Left hindlimb (tissue), 1 donor: ENCODE measurements at regions not wholly inside any gene's neighbourhood (a gene's known extent, or its start where the extent isn't known, plus 50 kb on each side); places are given as distances from the start of the nearest gene placed in this dataset.

ENCODE experiments used
- DNase-seq: peaks from one replicate; pipeline ENCODE4 v3.0.0-alpha.2; 2018

DNA sequence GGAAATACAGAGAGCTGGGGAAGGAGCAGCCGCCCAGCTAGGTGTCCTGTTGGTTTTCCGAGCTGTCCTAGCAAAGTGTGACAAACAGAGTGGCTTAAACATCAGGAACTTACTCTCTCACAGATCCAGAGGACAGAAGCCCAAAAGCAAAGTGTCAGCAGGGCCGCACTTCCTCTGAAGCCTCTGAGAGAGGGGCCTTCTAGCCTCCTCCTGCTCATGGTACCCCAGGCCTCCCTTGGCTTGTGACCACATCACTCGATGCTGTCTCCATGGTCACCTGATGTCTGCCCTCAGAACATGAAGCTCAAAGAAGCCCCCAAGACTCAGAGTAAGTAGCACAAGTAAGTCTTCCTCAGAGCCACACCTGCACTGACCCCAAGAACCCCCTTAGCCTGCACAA is 650.5 kb upstream of the ID2 start:
- no peak for DNase-seq

DNA sequence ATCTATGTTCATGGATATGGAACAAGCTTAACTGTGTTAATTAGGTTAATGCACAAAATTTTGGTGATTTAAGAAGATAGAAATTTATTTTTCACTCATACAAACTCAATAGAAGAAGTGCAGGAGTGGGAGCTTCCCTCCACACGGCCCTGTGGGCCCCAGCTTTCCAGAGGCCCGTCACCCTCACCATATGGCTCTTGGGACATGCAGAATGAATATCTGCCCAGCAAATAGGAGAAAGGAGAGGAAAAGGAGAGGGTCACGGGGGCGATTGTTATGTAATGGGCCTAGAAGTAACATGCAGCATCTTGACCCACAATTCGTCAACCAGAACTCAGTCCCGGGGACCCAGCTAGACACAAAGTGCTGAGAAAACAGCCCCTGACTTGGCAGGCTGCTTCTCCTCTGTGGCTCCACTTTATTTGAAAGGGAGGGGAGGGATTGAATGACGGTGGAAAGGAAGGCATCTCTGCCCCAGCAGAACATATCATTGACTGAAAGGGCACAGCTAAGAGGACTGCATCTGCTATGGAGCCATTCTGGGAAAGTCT is 648.2 kb upstream of the ID2 start:
- DNase-seq, result no peak

DNA sequence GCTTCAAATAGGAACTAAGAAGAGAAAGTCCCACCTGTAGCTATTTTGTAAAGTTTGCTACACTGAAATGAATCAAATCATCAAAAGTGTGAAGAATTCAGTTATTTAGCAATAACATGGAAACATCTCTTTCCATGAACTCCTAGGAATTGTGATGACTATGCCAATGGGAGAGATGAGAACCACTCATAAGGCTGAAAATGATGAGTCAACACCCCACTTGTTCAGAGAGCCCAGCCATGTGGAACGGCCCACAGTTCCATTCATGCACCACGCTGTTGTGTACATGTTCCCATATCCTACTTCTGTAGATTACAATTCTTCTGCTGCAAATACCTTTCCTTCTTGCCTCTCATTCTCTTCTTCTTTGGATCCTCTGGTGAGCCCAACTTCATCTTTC is 645.5 kb upstream of the ID2 start:
- no peak for DNase-seq

DNA sequence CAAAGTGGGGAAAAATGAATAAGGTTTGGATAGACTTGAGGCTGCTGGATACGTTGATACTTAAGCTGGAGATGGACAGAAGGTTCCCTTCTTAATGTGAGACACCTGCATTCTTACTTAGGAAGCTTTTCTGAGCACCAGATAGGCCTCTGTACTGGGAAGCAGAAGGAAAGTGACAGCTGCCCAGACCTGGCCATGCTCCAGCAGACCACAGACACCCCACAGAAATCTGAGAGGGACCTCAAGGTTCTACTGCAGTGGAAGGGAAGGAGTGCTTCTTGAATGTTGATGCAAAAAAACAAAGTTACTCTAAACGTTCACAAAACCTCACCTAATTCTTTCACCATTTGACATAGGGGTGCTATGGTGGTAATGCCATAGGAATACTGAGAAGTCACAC is 642.1 kb upstream of the ID2 start:
- no peak for DNase-seq

DNA sequence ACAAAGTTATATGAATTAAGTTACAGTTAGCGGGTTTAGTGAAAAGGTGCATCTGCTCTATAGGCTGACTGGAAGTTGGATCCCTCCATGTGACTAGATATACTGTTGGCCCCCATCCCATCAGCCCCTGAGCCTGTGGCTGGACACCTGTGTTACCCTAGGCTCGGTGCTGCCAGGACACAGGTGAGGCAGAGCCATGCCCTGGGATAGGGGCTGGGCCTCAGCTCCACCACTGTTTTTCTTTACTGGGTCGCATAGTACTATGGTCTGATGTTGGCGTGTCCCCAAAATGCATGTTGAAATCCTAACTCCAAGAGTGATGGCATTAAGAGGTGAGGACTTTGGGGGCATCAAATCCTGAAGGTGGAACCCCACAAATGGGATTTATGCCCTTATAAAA is 638.6 kb upstream of the ID2 start:
- DNase-seq, result no peak

DNA sequence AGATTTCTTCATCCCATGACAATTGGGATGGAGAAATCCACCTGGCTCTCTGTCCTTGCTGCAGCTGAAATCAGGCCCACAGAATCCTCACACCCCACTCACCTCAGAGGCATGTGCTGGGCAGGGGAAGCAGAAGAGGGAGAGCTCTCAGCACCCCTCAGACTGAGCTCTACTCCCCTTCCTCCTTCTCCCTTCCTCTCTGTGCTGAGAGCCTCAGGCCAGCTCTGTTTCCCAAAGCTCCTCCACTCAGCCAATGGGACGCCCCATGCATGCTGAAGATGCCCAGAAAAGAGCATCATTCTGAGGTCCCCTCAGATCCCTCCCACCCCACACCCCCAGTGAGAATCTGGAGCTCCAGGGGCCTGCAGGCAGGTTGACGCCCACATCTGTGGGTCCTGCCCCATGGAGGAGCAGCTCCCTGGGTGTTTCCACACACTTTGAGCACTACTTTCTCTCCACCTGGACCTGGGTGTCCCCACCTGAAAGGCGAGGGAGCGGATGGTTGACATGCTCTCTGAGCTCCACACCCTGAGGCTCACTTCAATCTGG is 637.7 kb upstream of the ID2 start:
- no peak for DNase-seq

DNA sequence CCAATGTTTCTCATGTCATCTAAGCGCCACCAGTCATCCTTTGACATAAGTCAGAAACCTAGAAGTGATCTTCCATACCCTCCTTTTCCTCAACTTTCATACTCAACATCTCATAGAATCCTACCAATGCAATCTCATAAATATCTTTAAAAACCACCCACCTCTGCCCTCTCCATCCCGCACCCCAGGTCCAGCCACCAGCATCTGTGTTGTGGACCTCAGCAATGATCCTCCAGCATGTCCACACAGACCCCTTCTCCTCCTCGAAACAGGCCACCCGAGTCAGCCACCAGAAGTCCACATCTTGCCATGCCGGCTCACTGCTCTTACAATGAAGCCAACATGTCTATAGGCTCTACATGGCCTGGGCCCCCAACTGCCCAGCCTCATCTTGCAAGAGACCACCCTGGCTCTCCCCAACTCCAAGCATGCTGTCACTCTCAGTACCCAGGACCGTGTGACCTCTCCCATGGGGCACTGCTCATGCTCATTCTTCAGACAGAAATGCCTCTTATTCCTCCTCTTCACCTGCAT is 636.7 kb upstream of the ID2 start:
- no peak for DNase-seq

DNA sequence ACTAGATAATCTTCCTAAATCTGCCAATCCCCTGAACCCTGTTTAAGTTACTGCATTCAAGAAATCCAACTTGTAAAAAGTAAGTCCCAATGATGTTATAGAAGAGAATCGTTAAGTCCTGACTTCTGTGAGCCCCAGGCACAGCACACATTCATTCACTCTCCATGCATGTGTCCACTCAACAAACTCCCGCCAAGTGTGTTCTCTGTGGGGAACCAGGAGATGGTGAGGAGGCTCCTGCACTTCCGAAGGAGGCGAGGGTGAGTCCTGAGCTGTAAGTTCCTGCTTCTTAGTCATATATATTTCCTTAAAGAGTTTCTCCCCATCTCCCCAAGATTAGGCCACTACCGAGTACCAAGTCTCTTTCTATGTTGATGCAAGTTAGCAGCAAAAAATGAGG is 635.0 kb upstream of the ID2 start:
- no peak for DNase-seq

DNA sequence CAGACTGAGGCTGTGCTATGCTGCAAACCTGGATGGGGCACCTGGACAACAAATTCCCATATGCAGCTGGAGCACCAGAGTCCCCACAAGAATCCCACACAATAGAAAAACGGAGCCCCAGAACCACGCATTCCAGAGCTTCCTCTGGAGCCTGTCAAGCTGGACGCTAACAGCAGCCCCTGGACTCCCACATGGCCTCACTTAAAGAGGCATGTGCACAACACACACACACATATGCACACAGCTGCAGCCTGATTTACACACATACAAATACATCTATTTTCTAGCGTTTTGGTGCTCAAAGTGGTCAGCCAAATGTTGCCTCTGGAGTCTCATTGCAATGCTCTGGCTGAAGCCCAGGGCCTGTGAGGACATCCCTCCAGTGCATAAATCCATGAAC is 632.7 kb upstream of the ID2 start:
- DNase-seq, result peak; percentile 73

DNA sequence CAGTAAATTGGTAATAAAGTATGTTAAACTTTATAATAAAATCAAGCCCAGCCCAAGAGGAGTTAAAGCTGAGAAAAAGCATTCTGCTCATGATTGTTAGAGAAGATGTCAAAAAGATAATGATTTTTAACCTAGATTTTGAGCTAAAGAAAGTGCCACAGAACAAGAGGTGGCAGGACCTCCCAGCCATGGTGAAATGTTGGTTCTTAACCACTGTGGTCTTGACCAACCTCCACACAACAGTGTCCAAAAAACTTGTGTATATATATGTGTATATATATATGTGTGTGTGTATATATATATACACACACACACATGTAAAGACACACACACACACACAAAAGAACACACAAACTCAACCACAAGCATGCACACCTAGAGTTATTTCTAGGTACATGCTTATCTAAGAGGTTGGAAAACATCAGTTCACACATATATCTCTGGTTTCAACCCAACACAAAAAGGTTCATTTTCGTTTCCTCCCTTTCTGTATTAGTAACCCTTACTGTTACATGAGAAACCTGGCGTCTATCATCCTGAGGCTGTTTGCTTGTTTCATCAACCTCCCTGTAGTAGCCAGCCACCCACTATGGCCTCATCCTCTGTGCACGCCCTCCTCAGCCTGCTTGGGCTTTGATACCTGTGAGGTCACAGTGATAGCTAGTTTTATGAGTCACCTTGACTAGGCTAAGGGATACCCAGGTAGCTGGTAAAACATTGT is 631.8 kb upstream of the ID2 start:
- no peak for DNase-seq

DNA sequence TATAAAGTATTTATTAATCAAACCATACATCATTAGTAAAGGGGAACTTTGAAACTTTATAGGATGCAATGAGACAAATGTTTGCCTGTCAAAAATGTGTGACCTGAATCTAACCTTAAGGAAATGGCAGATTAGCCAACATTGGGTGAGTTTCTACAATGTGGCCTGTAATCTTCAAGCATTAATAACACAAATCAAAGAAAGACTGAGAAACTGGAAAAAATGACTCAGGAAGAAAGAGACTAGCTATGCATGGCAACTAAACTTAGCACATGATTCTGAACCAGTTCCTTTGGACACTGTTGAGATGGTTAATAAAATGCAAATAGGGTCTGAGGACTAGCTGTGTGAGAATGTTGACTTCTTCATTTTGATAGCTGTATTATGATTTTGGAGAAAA is 628.6 kb upstream of the ID2 start:
- DNase-seq, result no peak

DNA sequence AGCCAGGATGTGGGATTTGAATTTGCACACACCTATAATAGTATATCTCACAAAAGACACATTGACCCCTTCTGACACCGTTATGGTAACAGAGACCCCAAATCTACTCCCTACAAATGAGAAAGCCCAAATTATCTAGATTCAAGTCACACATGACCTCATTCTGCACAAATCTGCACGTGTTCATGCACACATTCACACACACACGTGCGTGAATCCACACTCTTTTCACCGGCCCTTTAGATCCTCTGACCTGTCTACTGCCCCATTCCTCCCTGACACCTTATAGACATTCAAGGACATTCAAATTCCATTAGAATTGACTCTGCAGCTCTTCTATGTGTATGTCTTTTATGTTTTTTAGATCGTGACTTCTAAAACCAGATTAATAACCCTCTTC is 627.8 kb upstream of the ID2 start:
- DNase-seq, result no peak

DNA sequence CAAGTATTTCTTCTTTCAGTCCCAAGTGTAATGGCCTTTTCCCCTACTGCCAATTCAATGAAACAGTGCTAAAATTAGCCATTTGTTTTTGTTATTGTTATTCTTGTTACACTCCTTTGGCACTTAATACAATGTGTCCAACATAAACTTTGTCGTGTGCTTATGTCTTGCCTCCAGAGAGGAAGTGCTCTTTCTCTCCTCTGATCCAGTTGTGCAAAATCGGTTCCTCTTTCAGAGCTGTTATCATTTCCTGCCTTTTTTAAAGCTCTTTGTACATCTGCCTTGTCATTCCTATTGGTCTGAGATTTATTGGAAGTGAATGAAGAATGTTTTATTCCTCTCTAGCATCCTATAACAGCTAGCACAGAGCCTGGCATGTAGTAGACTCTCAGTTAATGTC is 623.2 kb upstream of the ID2 start:
- DNase-seq, result no peak

DNA sequence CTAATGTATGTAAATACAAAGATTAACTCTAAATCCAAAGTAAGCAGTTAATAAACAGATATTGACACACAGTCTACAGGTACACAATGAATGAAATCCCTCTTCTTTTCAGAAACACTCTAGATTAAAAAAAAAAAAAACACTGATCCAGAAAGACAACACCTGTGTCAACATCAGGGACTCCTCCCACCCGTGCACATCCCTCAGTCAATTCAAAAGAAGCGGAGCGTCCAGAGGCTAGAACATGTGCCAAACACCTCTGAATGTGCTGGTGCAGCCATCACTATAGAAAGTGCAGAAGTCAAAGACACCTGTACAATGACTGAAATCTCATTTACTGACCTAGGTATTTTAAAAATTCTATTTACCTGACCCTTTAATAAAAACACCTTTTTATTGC is 622.6 kb upstream of the ID2 start:
- DNase-seq, result no peak

DNA sequence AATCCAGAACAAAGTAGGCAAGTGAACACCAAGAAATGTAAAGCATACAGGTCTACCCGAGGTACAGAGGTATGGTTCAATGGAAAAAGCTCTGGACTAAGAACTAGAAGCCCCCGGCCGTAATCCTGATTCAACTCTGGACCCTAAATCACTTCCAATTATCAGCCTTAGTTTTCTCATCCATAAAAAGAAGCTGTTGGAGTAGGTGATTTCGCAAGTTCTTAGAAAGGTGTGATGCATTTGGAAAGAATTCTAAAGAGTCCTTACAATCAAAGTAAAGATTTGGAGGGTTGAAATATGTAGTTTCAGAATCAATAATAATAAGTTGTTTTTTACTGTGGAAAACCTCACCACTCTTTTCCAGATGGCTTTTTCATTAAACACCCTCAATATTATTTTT is 622.1 kb upstream of the ID2 start:
- no peak for DNase-seq

DNA sequence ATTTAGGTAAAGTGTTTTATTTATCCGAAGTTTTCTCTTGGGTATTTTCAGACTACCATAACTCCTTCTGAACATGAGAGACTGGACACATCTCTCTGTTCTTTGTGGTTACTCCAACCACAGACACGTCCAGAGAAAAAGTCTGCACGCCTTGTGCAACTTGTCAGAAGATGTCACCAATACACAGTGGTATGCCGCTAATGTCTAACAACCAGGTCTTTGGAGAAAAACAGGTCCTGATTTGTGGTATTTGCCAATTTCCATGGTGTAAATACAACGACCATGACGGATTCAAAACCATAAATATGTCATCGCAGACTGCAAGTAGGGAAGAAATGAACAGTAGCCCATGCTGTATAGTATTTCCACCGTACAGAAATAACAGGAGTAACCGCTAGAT is 620.6 kb upstream of the ID2 start:
- no peak for DNase-seq

DNA sequence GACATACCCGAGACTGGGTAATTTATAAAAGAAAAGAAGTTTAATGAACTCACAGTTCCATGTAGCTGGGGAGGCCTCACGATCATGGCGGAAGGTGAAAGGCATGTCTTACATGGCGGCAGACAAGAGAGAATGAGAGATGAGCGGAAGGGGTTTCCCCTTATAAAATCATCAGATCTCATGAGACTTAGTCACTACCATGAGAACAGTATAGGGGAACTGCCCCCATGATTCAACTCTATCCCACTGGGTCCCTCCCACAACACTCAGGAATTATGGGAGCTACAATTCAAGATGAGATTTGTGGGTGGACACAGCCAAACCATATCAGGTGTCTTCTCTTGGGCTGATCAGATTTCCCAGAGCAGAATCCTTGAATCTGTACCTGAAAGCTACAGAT is 617.3 kb upstream of the ID2 start:
- DNase-seq, result no peak

DNA sequence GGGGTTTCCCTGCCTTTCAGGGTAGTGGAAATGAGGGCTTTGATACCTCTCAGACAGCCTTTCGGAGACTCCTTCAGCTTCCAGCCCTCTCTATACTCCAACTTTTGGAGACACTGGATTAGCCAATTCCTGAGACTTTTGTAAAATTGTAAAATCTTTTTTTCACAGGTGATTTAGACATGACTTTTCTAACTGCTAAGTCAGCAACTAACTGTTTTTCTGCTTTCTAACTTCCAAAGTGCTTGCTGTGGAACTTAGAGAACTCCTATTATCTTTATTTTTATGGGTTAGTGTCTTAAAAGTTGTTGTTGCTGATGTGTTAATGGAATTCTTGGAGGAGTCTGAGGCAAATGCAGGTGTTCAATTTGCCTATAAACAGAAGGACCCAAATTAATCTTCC is 616.7 kb upstream of the ID2 start:
- DNase-seq, result no peak

DNA sequence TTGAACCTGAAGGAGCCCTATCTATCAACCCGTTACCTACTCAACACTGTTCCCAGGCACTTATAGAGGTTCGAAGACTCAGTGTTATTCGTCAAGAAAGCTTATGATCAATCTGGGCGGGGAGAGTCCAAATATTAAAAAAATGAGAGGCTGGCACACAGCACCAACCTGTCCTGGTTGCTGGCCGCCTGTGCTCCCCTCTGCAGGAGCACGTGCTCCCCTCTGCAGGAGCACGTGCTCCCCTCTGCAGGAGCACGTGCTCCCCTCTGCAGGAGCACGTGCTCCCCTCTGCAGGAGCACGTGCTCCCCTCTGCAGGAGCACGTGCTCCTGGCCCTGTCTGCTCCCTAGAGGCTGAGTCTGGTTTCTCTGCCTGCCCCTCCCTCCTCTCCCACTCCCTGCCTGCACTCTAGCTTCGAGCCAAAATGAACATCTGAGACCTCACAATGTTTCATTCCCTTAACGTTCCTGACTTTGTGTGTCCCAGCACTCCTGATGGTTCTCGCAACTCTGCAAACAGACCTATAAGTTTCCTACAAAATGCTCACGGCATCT is 614.0 kb upstream of the ID2 start:
- DNase-seq, result no peak

DNA sequence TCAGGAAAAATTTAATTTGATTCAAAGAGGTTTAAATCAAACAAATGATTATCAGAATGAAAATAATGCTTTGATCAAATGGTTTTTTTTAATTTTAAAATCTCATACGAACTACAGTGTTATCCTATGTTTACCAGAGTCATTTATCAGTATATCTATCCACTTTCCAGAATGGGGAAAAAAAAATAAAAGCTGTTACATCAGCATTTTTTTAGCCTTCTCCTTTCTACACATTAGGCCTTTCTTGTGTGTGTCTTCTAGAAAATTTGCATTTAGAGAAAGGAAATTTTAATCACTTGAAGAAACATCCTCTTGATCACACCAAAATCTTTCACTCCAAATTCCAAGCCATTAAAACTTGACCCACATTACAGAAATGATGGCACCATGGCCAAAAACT is 608.9 kb upstream of the ID2 start:
- no peak for DNase-seq

DNA sequence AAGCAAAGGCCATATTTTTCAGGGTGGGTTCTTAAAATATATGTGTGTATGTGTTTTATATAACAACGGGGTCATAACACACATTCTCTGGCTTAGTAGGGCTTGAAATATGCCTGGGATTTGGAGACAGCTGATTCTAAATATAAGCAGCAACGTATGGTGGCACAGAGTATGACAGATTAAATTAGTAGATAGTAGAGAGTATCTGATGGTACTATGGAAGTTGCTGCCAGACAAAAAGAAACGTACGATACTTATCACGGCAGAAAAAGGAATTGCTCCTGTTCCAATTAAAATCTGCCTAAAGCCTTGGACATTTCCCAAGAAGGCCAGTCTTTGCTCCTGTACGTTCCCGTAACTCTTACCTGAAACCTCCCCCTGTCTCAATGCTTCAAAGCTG is 607.9 kb upstream of the ID2 start:
- DNase-seq, result no peak

DNA sequence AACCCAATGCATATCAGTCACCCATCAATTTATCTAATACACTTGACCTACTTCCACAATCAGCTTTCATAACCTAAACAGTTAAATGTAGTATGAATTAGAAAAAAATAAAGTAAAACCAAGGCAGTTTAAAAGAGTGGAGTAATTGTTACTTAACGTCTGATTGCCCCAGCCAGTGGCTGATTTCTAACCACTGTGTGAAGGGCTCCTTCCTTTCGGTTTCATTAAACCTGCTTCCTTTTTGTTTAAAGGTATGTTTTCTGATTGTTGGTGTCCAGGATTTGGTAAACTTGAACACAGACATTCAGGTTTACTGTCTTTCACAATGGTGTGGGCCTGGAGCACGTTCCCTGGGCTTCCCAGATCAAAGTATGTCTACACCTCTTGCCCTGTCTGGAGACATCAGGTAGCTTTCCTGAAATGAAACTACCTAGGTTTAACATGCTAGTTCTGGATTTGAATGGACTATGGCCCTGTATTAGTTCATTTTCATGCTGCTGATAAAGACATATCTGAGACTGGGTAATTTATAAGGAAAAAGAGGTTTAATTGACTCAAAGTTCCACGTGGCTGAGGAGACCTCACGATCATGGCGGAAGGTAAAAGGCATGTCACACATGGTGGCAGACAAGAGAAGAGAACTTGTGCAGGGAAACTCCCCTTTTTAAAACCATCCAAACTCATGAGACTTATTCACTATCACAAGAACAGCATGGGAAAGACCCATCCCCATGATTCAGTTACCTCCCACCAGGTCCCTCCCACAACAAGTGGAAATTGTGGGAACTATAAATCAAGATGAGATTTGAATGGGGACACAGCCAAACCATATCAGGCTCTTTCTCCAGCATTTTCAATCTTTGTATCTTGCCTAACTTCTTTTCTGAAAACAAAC is 605.2 kb upstream of the ID2 start:
- no peak for DNase-seq

DNA sequence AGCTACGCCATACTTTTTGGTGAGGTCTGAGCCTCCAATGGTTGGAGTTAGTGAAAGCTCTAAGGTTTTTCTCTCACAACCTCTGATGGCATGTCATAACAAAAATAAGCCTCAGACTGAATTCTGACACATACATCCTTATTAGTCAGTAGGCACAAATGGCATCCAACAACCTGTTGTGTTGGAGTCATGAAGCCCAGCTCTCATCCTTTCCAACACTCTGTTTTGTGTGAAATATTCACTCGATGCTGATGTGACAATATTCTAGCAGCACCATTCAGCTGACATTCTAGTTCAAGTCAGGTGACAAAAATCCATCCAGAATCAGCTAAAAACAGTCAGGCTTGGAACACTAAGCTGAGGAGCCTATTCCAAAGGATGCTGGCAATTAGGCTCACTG is 603.2 kb upstream of the ID2 start:
- no peak for DNase-seq
